IPS-15b (cell line): ENCODE measurements at regions not wholly inside any gene's neighbourhood (a gene's known extent, or its start where the extent isn't known, plus 50 kb on each side); places are given as distances from the start of the nearest gene placed in this dataset.
"Not testable (repeated sequence)": the region's sequence is repeated elsewhere in the genome, so short reads cannot be mapped to it uniquely, and the experiment has no call there.

Experiments
- H3K27me3 ChIP-seq: one replicate; pipeline ENCODE4 v1.6.1; 2013; ENCODE audit warnings: low read length; ENCODE audit not compliant: control insufficient read depth, insufficient read depth
- H3K36me3 ChIP-seq: one replicate; pipeline ENCODE4 v1.6.1; 2013; ENCODE audit warnings: low read length; ENCODE audit not compliant: control insufficient read depth, insufficient read depth
- H3K4me1 ChIP-seq: one replicate; pipeline ENCODE4 v1.6.1; 2013; ENCODE audit warnings: mild to moderate bottlenecking, low read length; ENCODE audit not compliant: control insufficient read depth, insufficient read depth
- H3K4me3 ChIP-seq: one replicate; pipeline ENCODE4 v1.5.1; 2013; ENCODE audit warnings: low read depth, low read length
- H3K9ac ChIP-seq: one replicate; pipeline ENCODE4 v1.6.1; 2013; ENCODE audit warnings: low read depth, mild to moderate bottlenecking, low read length
- H3K9me3 ChIP-seq: one replicate; pipeline ENCODE4 v1.6.1; 2013; ENCODE audit warnings: mild to moderate bottlenecking, low read length; ENCODE audit not compliant: control insufficient read depth, insufficient read depth

DNA sequence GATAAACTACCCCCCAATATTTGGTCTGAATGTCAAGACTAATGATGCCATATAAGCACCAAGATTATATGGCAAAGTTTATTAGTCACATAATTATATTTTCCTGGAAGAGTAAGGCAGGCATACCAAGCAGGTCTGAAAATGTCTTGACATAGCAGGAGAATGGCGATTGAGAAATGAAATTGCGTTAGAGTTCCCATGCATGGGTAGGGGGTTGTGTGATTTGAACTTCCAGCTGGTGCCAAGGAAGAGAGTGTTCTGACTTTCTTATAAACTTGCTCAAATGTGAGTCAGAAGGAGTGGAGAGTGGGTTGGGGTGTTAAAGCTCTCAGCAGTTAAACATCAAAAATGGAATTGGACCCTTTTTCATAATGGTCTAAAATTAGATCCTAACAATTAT lies 1200.6 kb upstream of the ACO1 start:
- H3K4me1 ChIP-seq = no peaks in the 10 kb centered on the region
- H3K9ac ChIP-seq = no peak overlapping the region
- no peaks in the 10 kb centered on the region for H3K27me3 ChIP-seq
- no peak overlapping the region for H3K4me3 ChIP-seq
- no peaks in the 10 kb centered on the region for H3K9me3 ChIP-seq
- H3K36me3 ChIP-seq = no peaks in the 10 kb centered on the region

DNA sequence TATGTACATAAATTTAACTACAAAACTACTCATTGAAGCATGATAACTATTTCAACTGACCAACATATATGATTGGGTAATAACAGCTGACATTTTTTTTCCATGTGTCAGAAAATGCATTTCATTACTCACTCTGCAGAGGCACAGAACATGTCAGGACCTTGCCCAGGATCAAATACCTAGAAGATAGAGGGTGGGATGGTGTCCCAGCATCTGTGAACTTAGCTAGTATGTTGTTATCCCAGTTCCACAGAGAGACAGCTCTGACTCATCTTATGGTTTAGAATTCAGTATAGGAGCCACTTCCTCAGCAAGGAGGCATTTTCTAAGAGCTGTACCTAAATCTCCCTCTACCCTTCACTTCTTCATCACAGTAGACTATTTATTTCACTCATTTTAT lies 1198.6 kb upstream of the ACO1 start:
- Histone ChIP-seq H3K4me1 (no peaks in the 10 kb centered on the region), H3K9ac (no peak overlapping the region), H3K27me3 (no peaks in the 10 kb centered on the region), H3K36me3 (no peaks in the 10 kb centered on the region), H3K9me3 (no peaks in the 10 kb centered on the region), H3K4me3 (no peak overlapping the region)

DNA sequence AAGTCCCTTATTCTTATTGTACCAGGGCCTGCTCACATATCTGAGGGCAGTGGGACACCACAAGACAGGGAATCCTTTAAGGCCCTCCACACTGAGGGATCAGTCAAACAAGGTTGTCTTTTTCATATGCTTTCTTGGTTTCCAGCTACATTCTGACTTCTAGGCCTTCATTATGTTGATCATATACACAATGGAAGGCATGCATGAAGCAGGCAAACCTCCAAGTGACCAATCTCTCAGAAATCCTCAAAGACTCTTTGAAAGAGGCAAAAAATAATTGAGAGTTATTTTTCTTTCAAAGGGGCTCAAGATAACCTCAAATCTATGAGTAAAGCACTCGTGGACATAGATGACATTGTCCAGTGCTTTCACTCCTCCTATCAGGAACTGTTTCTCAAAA lies 1195.9 kb upstream of the ACO1 start:
- Histone ChIP-seq H3K27me3 (no peaks in the 10 kb centered on the region), H3K4me1 (no peaks in the 10 kb centered on the region), H3K4me3 (no peak overlapping the region), H3K36me3 (no peaks in the 10 kb centered on the region), H3K9me3 (no peaks in the 10 kb centered on the region), H3K9ac (no peak overlapping the region)

DNA sequence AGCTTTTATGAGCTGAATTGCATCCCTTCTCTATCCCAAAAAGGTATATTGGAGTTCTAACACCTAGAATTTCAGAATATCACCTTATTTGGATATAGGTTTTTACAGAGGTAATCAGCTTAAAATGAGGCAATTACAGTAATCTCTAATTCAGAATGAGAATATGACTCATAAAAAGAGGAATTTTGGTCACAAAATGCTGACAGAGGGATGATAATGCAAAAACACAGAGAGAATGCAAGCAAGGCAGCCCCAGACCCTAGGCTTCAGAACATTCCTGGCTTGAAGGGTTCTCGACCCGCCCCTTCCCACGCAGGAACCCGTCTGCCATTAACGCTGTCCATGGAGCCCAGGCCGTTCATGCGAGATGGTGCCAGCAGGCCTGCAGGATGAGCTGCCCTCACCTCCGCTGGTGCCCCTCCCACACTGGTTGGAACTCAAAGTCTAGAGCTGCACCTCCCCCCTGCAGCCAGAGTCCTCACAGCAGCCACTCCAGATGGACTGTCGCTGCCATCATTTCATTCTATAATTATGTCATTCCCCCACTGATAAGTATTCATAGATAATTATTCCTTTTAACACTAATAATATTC lies 1173.4 kb upstream of the ACO1 start:
- H3K4me1 ChIP-seq = no peaks in the 10 kb centered on the region
- no peaks in the 10 kb centered on the region for H3K27me3 ChIP-seq
- H3K4me3 ChIP-seq = no peak overlapping the region
- H3K9ac ChIP-seq = no peak overlapping the region
- no peaks in the 10 kb centered on the region for H3K9me3 ChIP-seq
- H3K36me3 ChIP-seq = no peaks in the 10 kb centered on the region

DNA sequence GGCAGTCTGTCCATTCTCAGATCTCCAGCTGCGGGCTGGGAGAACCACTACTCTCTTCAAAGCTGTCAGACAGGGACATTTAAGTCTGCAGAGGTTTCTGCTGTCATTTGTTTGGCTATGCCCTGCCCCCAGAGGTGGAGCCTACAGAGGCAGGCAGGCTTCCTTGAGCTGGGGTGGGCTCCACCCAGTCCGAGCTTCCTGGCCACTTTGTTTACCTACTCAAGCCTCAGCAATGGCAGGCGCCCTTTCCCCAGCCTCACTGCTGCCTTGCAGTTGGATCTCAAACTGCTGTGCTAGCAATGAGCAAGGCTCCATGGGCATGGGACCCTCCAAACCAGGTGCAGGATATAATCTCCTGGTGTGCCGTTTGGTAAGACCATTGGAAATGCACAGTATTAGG lies 1154.5 kb upstream of the ACO1 start:
- H3K9me3 ChIP-seq, H3K36me3 ChIP-seq, H3K27me3 ChIP-seq, H3K4me1 ChIP-seq, H3K4me3 ChIP-seq, H3K9ac ChIP-seq: not testable (repeated sequence)

DNA sequence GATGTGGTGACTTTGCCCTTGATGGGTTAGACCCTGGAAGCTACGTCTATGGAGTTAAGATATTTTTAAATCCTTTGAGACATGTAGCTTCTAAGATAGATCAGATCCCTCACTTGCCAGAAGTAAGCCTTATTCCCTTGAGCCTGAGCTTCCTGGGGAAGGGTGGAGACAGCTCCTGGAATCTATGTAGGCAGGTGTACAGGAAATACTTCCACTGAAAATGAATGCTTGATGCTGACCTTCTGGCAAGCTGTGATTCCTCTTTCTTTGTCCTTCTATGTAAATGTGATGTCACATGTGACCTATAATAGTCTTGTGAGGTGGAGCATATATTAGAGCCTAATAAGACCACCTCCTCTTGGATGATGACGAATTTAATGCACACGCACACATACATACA lies 1152.0 kb upstream of the ACO1 start:
- Histone ChIP-seq H3K36me3 (no peaks in the 10 kb centered on the region), H3K9ac (no peak overlapping the region), H3K27me3 (no peaks in the 10 kb centered on the region), H3K9me3 (peaks cover 3% of the 10 kb centered on the region), H3K4me3 (no peak overlapping the region), H3K4me1 (no peaks in the 10 kb centered on the region)

DNA sequence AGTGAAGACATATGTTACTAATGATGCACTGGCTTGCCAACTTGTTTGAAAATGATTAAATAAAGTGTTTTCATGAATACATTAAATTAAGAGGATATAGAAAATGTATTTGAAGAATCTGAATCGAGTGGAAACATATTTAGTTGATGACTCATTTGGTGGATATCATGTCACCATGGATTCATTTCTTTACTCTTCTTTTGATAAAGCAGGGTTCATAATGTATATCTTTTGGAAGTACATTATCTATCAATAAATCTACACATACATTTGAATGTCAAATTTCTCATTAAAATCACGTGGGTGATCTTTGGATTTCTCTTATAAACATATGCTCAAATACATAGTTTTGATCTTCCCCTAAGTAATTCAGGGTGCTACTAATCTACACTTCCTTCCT lies 1148.1 kb upstream of the ACO1 start:
- H3K4me3 ChIP-seq = no peak overlapping the region
- H3K27me3 ChIP-seq = no peaks in the 10 kb centered on the region
- no peaks in the 10 kb centered on the region for H3K4me1 ChIP-seq
- no peaks in the 10 kb centered on the region for H3K36me3 ChIP-seq
- H3K9ac ChIP-seq = no peak overlapping the region
- H3K9me3 ChIP-seq = no peaks in the 10 kb centered on the region

DNA sequence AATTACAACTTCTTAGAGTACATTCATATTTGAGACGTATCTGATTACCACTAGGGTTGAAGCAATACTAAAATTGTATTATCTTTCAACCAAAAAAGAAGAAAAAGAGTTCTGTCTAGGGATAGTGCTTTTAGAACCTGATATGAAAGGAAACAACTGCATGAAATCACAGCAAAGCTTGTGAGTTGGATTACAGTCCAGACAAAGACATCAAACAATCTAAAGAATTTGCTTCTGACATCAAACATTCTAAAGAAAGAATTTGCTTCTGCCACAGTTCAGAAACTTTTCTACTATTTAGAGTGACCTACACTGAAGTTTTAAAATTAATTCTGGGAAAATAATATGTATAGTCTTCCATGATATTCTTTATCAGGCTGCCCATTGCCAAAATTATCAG lies 1141.1 kb upstream of the ACO1 start:
- no peak overlapping the region for H3K4me3 ChIP-seq
- no peaks in the 10 kb centered on the region for H3K36me3 ChIP-seq
- no peaks in the 10 kb centered on the region for H3K9me3 ChIP-seq
- H3K27me3 ChIP-seq = no peaks in the 10 kb centered on the region
- no peaks in the 10 kb centered on the region for H3K4me1 ChIP-seq
- no peak overlapping the region for H3K9ac ChIP-seq

DNA sequence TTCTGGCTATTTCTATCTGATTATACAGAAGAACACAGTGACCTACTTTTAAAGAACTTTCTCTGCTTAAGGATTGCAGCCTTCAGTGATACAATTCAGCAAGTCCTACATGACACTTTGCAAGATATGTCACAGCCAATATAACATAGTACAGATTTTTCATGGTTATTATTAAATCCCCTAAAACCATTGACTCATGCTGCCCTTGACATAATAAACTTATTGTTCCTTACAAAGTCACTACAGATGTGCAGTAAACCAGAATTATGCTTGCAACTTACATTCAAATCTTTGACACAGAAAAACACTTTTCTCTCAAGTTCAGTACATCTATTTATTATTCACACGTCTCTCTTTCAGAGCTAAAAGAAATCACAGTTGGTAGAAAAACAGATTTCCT lies 1136.3 kb upstream of the ACO1 start:
- Histone ChIP-seq H3K36me3 (no peaks in the 10 kb centered on the region), H3K9ac (no peak overlapping the region), H3K9me3 (no peaks in the 10 kb centered on the region), H3K4me3 (no peak overlapping the region), H3K27me3 (no peaks in the 10 kb centered on the region), H3K4me1 (no peaks in the 10 kb centered on the region)

DNA sequence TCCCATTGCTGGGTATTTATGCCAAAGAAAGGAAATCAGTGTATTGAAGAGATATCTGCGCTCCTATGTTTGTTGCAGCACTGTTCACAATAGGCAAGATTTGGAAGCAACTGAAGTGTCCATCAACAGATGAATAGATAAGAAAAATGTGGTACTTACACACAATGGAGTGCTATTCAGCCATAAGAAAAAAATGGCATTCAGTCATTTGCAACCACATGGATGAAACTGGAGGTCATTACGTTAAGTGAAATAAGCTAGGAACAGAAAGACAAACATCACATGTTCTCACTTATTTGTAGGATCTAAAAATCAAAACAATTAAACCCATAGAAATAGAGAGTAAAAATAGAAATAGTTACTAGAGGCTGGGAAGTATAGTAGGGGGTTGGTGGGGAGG lies 1133.1 kb upstream of the ACO1 start:
- Histone ChIP-seq H3K9ac (no peak overlapping the region), H3K4me1 (no peaks in the 10 kb centered on the region), H3K4me3 (no peak overlapping the region), H3K27me3 (no peaks in the 10 kb centered on the region), H3K36me3 (peaks cover 2% of the 10 kb centered on the region), H3K9me3 (no peaks in the 10 kb centered on the region)

DNA sequence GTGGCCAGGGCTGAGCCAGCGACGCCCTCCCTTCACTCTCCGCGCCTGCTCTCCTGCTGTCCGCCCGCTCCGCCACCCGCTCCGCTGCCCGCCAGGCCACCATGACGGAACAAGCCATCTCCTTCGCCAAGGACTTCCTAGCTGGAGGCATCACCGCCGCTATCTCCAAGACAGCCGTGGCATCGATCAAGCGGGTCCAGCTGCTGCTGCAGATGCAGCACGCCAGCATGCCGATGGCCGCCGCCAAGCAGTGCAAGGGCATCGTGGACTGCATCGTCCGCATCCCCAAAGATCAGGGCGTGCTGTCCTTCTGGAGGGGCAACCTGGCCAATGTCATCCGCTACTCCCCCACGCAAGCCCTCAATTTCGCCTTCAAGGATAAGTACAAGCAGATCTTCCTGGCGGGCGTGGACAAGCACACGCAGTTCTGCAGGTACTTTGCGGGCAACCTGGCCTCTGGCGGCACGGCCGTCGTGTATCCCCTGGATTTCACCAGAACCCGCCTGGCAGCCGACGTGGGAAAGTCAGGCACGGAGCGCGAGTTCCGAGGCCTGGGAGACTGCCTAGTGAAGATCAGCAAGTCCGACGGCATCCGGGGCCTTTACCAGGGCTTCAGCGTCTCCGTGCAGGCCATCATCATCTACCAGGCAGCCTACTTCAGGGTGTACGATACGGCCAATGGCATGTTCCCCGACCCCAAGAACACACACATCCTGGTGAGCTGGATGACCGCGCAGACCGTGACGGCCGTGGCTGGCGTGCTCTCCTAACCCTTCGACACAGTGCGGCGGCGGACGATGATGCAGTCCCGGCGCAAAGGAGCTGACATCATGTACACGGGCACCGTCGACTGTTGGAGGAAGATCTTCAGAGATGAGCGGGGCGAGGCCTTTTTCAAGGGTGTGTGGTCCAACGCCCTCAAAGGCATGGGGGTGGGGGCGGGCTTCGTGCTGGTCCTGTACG lies 1130.4 kb upstream of the ACO1 start:
- Histone ChIP-seq H3K4me3 (no peak overlapping the region), H3K9ac (no peak overlapping the region), H3K4me1 (no peaks in the 10 kb centered on the region), H3K36me3 (peaks cover 2% of the 10 kb centered on the region), H3K9me3 (no peaks in the 10 kb centered on the region), H3K27me3 (no peaks in the 10 kb centered on the region)

DNA sequence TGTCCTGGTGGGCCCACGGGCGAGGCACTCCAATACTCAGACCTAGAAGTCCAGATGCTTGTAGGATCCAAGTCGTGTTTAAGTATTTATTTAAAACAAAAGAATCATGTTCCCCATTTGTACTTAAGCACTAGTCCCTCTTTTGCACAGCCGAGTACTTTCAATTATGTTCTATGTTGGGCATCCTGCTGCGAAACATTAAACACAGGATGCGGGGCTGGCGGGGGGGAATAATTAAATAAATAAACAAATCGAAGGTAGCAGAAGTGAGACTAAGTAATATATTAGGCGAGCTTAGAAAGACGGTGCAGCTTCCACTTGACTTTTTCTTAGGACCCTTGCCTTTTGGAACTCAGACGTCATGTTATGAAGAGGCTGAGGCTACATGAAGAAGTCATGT lies 1129.2 kb upstream of the ACO1 start:
- Histone ChIP-seq H3K4me3 (no peak overlapping the region), H3K27me3 (no peaks in the 10 kb centered on the region), H3K9me3 (no peaks in the 10 kb centered on the region), H3K9ac (no peak overlapping the region), H3K36me3 (peaks cover 2% of the 10 kb centered on the region), H3K4me1 (no peaks in the 10 kb centered on the region)
